Activated CD8-positive, alpha-beta memory T cell treated with anti-CD3 and anti-CD28 coated beads, Interleukin-2, amount 50 U/mL, for 24 hours (primary cell): ENCODE measurements at regions not wholly inside any gene's neighbourhood (a gene's known extent, or its start where the extent isn't known, plus 50 kb on each side); places are given as distances from the start of the nearest gene placed in this dataset.
"Not testable (repeated sequence)": the region's sequence is repeated elsewhere in the genome, so short reads cannot be mapped to it uniquely, and the experiment has no call there.

Experiments
- DNase-seq: peaks from one replicate; pipeline ENCODE4 v3.0.0-alpha.2; 2020; ENCODE audit errors: extremely low read depth

- no peak for DNase-seq
These were observed 76.7 kb downstream of the RIN2 start for GRCh38 chr20:19834783-19835182.

GRCh38 chr20:19835533-19836222, 77.6 kb downstream of the RIN2 start:
- DNase-seq: no peak

- no peak for DNase-seq
These were observed 80.4 kb downstream of the RIN2 start for GRCh38 chr20:19838468-19838867.

- no peak for DNase-seq
These were observed 81.0 kb downstream of the RIN2 start for GRCh38 chr20:19839053-19839452.

- DNase-seq: no peak
These were observed 82.2 kb downstream of the RIN2 start for GRCh38 chr20:19840111-19840710.

- DNase-seq: no peak
These were observed 83.7 kb downstream of the RIN2 start for GRCh38 chr20:19841740-19842139.

- DNase-seq: not testable (repeated sequence)
These were observed 86.8 kb downstream of the RIN2 start for GRCh38 chr20:19844850-19845249.

- DNase-seq: no peak
These were observed 89.3 kb downstream of the RIN2 start for GRCh38 chr20:19847383-19847782.

- no peak for DNase-seq
These were observed 91.5 kb downstream of the RIN2 start for GRCh38 chr20:19849341-19850197.

GRCh38 chr20:19850198-19850533, 92.1 kb downstream of the RIN2 start:
- no peak for DNase-seq

- no peak for DNase-seq
These were observed 93.8 kb downstream of the RIN2 start for GRCh38 chr20:19851861-19852260.

GRCh38 chr20:19855416-19855815, 97.4 kb downstream of the RIN2 start:
- no peak for DNase-seq

- DNase-seq: no peak
These were observed 100.7 kb downstream of the RIN2 start for GRCh38 chr20:19858466-19859371.

- no peak for DNase-seq
These were observed 101.4 kb downstream of the RIN2 start for GRCh38 chr20:19859444-19859843.

- DNase-seq: no peak
These were observed 102.7 kb downstream of the RIN2 start for GRCh38 chr20:19860737-19861136.

GRCh38 chr20:19861147-19861759, 103.2 kb downstream of the RIN2 start:
- DNase-seq: no peak

GRCh38 chr20:19864130-19864529, 106.1 kb downstream of the RIN2 start:
- DNase-seq: no peak

GRCh38 chr20:19866070-19866469, 108.0 kb downstream of the RIN2 start:
- DNase-seq: no peak

GRCh38 chr20:19867074-19867473, 109.0 kb downstream of the RIN2 start:
- DNase-seq: no peak

GRCh38 chr20:19867940-19868371, 109.9 kb downstream of the RIN2 start:
- no peak for DNase-seq

GRCh38 chr20:19868441-19868840, 110.4 kb downstream of the RIN2 start:
- DNase-seq: no peak
